ENCODE measurements at regions not wholly inside any gene's neighbourhood (a gene's known extent, or its start where the extent isn't known, plus 50 kb on each side); places are given as distances from the start of the nearest gene placed in this dataset.
A peak's percentile ranks its signal among the peaks of the same experiment; 100 is the strongest.

GRCh38 chr16:64486561-64486960 is 635.3 kb downstream of the CDH11 start:
- no peaks in the 10 kb centered on the region for H3K27me3 ChIP-seq (ENCODE audit: insufficient read depth, low read length)
- H3K4me3 ChIP-seq (ENCODE audit: insufficient read depth, low read length) = no peak overlapping the region
- no peak for DNase-seq (ENCODE audit: insufficient read length, low spot score, missing footprints)

GRCh38 chr16:64481497-64481896 is 640.4 kb downstream of the CDH11 start:
- no peaks in the 10 kb centered on the region for H3K36me3 ChIP-seq (ENCODE audit: insufficient read depth, low read length)
- no peak for TF ChIP-seq CTCF (IDR thresholded peaks at IDR 0.05; ENCODE audit: extremely low read depth, low read depth, low read length)
- no peak overlapping the region for H2AFZ ChIP-seq (ENCODE audit: low read length)
- H3K27me3 ChIP-seq (ENCODE audit: insufficient read depth, low read length) = no peaks in the 10 kb centered on the region
- H3K4me2 ChIP-seq (ENCODE audit: insufficient read depth, low read length) = no peak overlapping the region
- H3K9me3 ChIP-seq (ENCODE audit: low read depth, low read length) = no peaks in the 10 kb centered on the region
- H3K27ac ChIP-seq (ENCODE audit: low read depth, low read length) = no peak overlapping the region
- H4K20me1 ChIP-seq (ENCODE audit: insufficient read depth, low read length) = no peaks in the 10 kb centered on the region
- no peaks in the 10 kb centered on the region for H3K79me2 ChIP-seq (ENCODE audit: insufficient read depth, low read length)
- DNase-seq (ENCODE audit: insufficient read length, low spot score, missing footprints) = no peak
- no peak overlapping the region for H3K4me3 ChIP-seq (ENCODE audit: insufficient read depth, low read length)
- peaks cover 25% of the 10 kb centered on the region for H3K4me1 ChIP-seq (ENCODE audit: insufficient read depth, low read length)

More at GRCh38 chr16:64486561-64486960, 635.3 kb downstream of the CDH11 start:
- H3K4me2 ChIP-seq (ENCODE audit: insufficient read depth, low read length) = no peak overlapping the region
- H2AFZ ChIP-seq (ENCODE audit: low read length) = no peak overlapping the region
- H3K79me2 ChIP-seq (ENCODE audit: insufficient read depth, low read length) = no peaks in the 10 kb centered on the region
- no peak overlapping the region for H3K27ac ChIP-seq (ENCODE audit: low read depth, low read length)
- no peaks in the 10 kb centered on the region for H3K9me3 ChIP-seq (ENCODE audit: low read depth, low read length)
- no peaks in the 10 kb centered on the region for H3K4me1 ChIP-seq (ENCODE audit: insufficient read depth, low read length)
- H3K36me3 ChIP-seq (ENCODE audit: insufficient read depth, low read length) = no peaks in the 10 kb centered on the region
- no peaks in the 10 kb centered on the region for H4K20me1 ChIP-seq (ENCODE audit: insufficient read depth, low read length)
- no peak for TF ChIP-seq CTCF (IDR thresholded peaks at IDR 0.05; ENCODE audit: extremely low read depth, low read depth, low read length)

GRCh38 chr16:64478252-64478906 is 643.5 kb downstream of the CDH11 start:
- peak overlapping the region; percentile 26 for H3K4me3 ChIP-seq (ENCODE audit: insufficient read depth, low read length)
- H4K20me1 ChIP-seq (ENCODE audit: insufficient read depth, low read length) = no peaks in the 10 kb centered on the region
- H3K4me2 ChIP-seq (ENCODE audit: insufficient read depth, low read length) = peak overlapping the region; percentile 46
- no peak for DNase-seq (ENCODE audit: insufficient read length, low spot score, missing footprints)
- H3K27ac ChIP-seq (ENCODE audit: low read depth, low read length) = peak overlapping the region; percentile 73
- no peaks in the 10 kb centered on the region for H3K79me2 ChIP-seq (ENCODE audit: insufficient read depth, low read length)
- peaks cover 36% of the 10 kb centered on the region for H3K4me1 ChIP-seq (ENCODE audit: insufficient read depth, low read length)
- no peaks in the 10 kb centered on the region for H3K9me3 ChIP-seq (ENCODE audit: low read depth, low read length)
- TF ChIP-seq CTCF (IDR thresholded peaks at IDR 0.05; ENCODE audit: extremely low read depth, low read depth, low read length) = no peak
- H3K36me3 ChIP-seq (ENCODE audit: insufficient read depth, low read length) = no peaks in the 10 kb centered on the region
- H2AFZ ChIP-seq (ENCODE audit: low read length) = no peak overlapping the region
- H3K27me3 ChIP-seq (ENCODE audit: insufficient read depth, low read length) = no peaks in the 10 kb centered on the region

GRCh38 chr16:64475627-64476351 is 646.1 kb downstream of the CDH11 start:
- H4K20me1 ChIP-seq (ENCODE audit: insufficient read depth, low read length) = no peaks in the 10 kb centered on the region
- H3K4me1 ChIP-seq (ENCODE audit: insufficient read depth, low read length) = peaks cover 40% of the 10 kb centered on the region
- H3K4me3 ChIP-seq (ENCODE audit: insufficient read depth, low read length) = peak overlapping the region; percentile 14
- H2AFZ ChIP-seq (ENCODE audit: low read length) = peak overlapping the region; percentile 73
- H3K27me3 ChIP-seq (ENCODE audit: insufficient read depth, low read length) = no peaks in the 10 kb centered on the region
- no peak for DNase-seq (ENCODE audit: insufficient read length, low spot score, missing footprints)
- H3K4me2 ChIP-seq (ENCODE audit: insufficient read depth, low read length) = peak overlapping the region; percentile 56
- H3K9me3 ChIP-seq (ENCODE audit: low read depth, low read length) = no peaks in the 10 kb centered on the region
- H3K79me2 ChIP-seq (ENCODE audit: insufficient read depth, low read length) = no peaks in the 10 kb centered on the region
- no peaks in the 10 kb centered on the region for H3K36me3 ChIP-seq (ENCODE audit: insufficient read depth, low read length)
- TF ChIP-seq CTCF (IDR thresholded peaks at IDR 0.05; ENCODE audit: extremely low read depth, low read depth, low read length) = no peak
- peak overlapping the region; percentile 87 for H3K27ac ChIP-seq (ENCODE audit: low read depth, low read length)

Data from osteoblast (primary cell).